Activated T-helper 1 cell treated with Interleukin-2 at 50 U/mL for 16 hours (primary cell): ENCODE measurements at regions not wholly inside any gene's neighbourhood (a gene's known extent, or its start where the extent isn't known, plus 50 kb on each side); places are given as distances from the start of the nearest gene placed in this dataset.
"Not testable (repeated sequence)": the region's sequence is repeated elsewhere in the genome, so short reads cannot be mapped to it uniquely, and the experiment has no call there.

Experiments
- DNase-seq: peaks from one replicate; pipeline ENCODE4 v3.0.0-alpha.2; 2020; ENCODE audit warnings: low read depth

GRCh38 chr19:20292520-20292919, 125.5 kb downstream of the ZNF486 start:
- DNase-seq: not testable (repeated sequence)

GRCh38 chr19:20289186-20289585, 122.2 kb downstream of the ZNF486 start:
- no peak for DNase-seq

- DNase-seq: no peak
These were observed 120.1 kb downstream of the ZNF486 start for GRCh38 chr19:20287070-20287469.

- DNase-seq: not testable (repeated sequence)
These were observed 118.9 kb downstream of the ZNF486 start for GRCh38 chr19:20285876-20286275.

GRCh38 chr19:20279516-20279915, 112.5 kb downstream of the ZNF486 start:
- no peak for DNase-seq

GRCh38 chr19:20278342-20278741, 111.3 kb downstream of the ZNF486 start:
- no peak for DNase-seq

- DNase-seq: not testable (repeated sequence)
These were observed 109.7 kb downstream of the ZNF486 start for GRCh38 chr19:20276732-20277082.

GRCh38 chr19:20276011-20276731, 109.2 kb downstream of the ZNF486 start:
- no peak for DNase-seq

GRCh38 chr19:20273951-20274570, 107.0 kb downstream of the ZNF486 start:
- no peak for DNase-seq

GRCh38 chr19:20273376-20273775, 106.4 kb downstream of the ZNF486 start:
- DNase-seq: no peak

- DNase-seq: not testable (repeated sequence)
These were observed 105.6 kb downstream of the ZNF486 start for GRCh38 chr19:20272627-20273010.

GRCh38 chr19:20271927-20272626, 105.1 kb downstream of the ZNF486 start:
- not testable (repeated sequence) for DNase-seq

GRCh38 chr19:20271215-20271926, 104.4 kb downstream of the ZNF486 start:
- DNase-seq: no peak

GRCh38 chr19:20269461-20269860, 102.4 kb downstream of the ZNF486 start:
- DNase-seq: no peak

GRCh38 chr19:20261513-20261912, 94.5 kb downstream of the ZNF486 start:
- not testable (repeated sequence) for DNase-seq

- not testable (repeated sequence) for DNase-seq
These were observed 93.7 kb downstream of the ZNF486 start for GRCh38 chr19:20260738-20261137.

GRCh38 chr19:20259615-20260014, 92.6 kb downstream of the ZNF486 start:
- no peak for DNase-seq

- DNase-seq: no peak
These were observed 89.6 kb downstream of the ZNF486 start for GRCh38 chr19:20256606-20257005.

- no peak for DNase-seq
These were observed 87.1 kb downstream of the ZNF486 start for GRCh38 chr19:20254121-20254520.

GRCh38 chr19:20252613-20253012, 85.6 kb downstream of the ZNF486 start:
- no peak for DNase-seq

GRCh38 chr19:20250627-20251026, 83.6 kb downstream of the ZNF486 start:
- no peak for DNase-seq

- no peak for DNase-seq
These were observed 83.1 kb downstream of the ZNF486 start for GRCh38 chr19:20250121-20250520.
